ENCODE measurements at regions not wholly inside any gene's neighbourhood (a gene's known extent, or its start where the extent isn't known, plus 50 kb on each side); places are given as distances from the start of the nearest gene placed in this dataset.
"Not testable (repeated sequence)": the region's sequence is repeated elsewhere in the genome, so short reads cannot be mapped to it uniquely, and the experiment has no call there.

DNA sequence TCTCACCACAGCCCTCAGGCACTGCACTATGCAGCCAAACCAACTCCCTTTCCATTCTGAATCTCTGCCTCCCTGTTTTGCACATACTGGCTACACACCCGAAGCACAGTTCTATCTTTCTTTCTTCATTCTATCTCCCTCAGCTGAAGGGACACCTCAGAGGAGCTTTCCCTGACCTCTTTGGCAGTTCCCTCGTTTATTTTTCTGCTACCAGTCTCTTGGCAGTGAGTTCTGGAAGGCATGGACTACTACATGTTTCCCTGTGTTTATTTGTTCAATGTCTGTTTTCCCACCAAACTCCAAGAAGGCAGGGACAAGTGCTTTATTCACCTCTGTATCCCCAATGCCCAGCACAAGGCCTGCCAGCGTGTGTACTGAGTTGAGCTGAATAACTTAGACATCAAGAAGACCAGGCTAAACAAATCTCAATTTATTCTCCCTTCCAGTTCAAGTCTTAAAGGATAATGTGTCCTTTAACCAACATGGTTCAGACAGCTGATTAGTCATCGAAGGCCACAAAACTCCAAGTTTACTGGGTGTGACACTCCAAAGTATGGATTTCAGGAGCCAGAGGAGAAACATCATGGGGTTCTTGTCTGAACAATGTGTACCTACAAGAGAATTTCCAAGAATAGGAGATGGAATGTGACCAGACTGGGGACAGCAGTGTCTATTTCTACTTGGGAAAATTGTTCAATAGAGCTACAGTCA lies 260.1 kb upstream of the CTNNB1 start:
- no peaks in the 10 kb centered on the region for H3K36me3 Mint-ChIP-seq
- H3K9me3 ChIP-seq (ENCODE audit: control insufficient read depth, insufficient read depth, low read length) = no peaks in the 10 kb centered on the region
- no peaks in the 10 kb centered on the region for H3K27me3 Mint-ChIP-seq (ENCODE audit: low read depth in 2 of 2)
- H3K4me1 Mint-ChIP-seq = peaks cover 0 to 14% of the 10 kb centered on the region in 2 donors
- DNase-seq (no peak), ATAC-seq (no peak)
- intact Hi-C loops (cut with micrococcal nuclease) = no loop called here
- WGBS (ENCODE audit: insufficient coverage) = 74% methylated on average over 4 of the region's 4 CpGs
- TF ChIP-seq, protein P1, sequence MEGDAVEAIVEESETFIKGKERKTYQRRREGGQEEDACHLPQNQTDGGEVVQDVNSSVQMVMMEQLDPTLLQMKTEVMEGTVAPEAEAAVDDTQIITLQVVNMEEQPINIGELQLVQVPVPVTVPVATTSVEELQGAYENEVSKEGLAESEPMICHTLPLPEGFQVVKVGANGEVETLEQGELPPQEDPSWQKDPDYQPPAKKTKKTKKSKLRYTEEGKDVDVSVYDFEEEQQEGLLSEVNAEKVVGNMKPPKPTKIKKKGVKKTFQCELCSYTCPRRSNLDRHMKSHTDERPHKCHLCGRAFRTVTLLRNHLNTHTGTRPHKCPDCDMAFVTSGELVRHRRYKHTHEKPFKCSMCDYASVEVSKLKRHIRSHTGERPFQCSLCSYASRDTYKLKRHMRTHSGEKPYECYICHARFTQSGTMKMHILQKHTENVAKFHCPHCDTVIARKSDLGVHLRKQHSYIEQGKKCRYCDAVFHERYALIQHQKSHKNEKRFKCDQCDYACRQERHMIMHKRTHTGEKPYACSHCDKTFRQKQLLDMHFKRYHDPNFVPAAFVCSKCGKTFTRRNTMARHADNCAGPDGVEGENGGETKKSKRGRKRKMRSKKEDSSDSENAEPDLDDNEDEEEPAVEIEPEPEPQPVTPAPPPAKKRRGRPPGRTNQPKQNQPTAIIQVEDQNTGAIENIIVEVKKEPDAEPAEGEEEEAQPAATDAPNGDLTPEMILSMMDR (IDR thresholded peaks at IDR 0.05) = no peak
- H3K9me3 Mint-ChIP-seq = no peaks in the 10 kb centered on the region
- no peaks in the 10 kb centered on the region for H3K36me3 ChIP-seq (ENCODE audit: control insufficient read depth, insufficient read depth, low read length)
- H3K27ac Mint-ChIP-seq = no peak overlapping the region
- no peaks in the 10 kb centered on the region for H3K4me1 ChIP-seq (ENCODE audit: control insufficient read depth, insufficient read depth, low read length)
- H3K4me3 ChIP-seq (ENCODE audit: low read length) = no peak overlapping the region
- no peaks in the 10 kb centered on the region for H3K27me3 ChIP-seq (ENCODE audit: control insufficient read depth, insufficient read depth, low read length)
- H3K27ac ChIP-seq (ENCODE audit: low read length) = no peak overlapping the region
- no peak overlapping the region for H3K4me3 Mint-ChIP-seq

DNA sequence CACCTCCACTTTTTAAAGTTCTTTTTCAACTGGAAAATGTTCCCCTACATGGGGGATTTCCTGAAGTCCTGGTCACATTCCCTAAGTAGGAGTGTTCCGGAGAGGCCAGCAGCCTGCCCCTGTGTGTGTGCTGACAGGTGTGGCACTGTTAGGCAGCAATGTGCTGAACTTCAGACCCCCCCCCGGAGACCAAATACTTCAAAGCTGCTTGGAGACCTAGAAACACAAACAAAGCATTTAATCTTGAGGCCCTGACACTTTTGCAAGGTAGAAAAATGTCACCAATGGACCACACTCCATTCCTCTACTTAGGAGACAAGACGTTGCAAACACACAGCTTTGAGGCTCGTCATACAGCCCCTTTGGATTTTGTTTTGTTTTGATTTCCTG lies 259.6 kb upstream of the CTNNB1 start:
- no peaks in the 10 kb centered on the region for H3K9me3 ChIP-seq (ENCODE audit: control insufficient read depth, insufficient read depth, low read length)
- H3K27ac ChIP-seq (ENCODE audit: low read length) = no peak overlapping the region
- no peak overlapping the region for H3K4me3 ChIP-seq (ENCODE audit: low read length)
- intact Hi-C loops (cut with micrococcal nuclease) = no loop called here
- TF ChIP-seq, protein P1 (IDR thresholded peaks at IDR 0.05) = no peak
- H3K4me1 ChIP-seq (ENCODE audit: control insufficient read depth, insufficient read depth, low read length) = no peaks in the 10 kb centered on the region
- H3K36me3 ChIP-seq (ENCODE audit: control insufficient read depth, insufficient read depth, low read length) = no peaks in the 10 kb centered on the region
- Mint-ChIP-seq H3K36me3 (no peaks in the 10 kb centered on the region), H3K4me3 (no peak overlapping the region), H3K27ac (no peak overlapping the region), H3K27me3 (ENCODE audit: low read depth in 2 of 2) (no peaks in the 10 kb centered on the region), H3K9me3 (no peaks in the 10 kb centered on the region), H3K4me1 (peaks cover 0 to 8% of the 10 kb centered on the region in 2 donors)
- no peaks in the 10 kb centered on the region for H3K27me3 ChIP-seq (ENCODE audit: control insufficient read depth, insufficient read depth, low read length)
- no peak for DNase-seq
- no peak for ATAC-seq
- 51% methylated on average over 3 of the region's 4 CpGs for WGBS (ENCODE audit: insufficient coverage)

DNA sequence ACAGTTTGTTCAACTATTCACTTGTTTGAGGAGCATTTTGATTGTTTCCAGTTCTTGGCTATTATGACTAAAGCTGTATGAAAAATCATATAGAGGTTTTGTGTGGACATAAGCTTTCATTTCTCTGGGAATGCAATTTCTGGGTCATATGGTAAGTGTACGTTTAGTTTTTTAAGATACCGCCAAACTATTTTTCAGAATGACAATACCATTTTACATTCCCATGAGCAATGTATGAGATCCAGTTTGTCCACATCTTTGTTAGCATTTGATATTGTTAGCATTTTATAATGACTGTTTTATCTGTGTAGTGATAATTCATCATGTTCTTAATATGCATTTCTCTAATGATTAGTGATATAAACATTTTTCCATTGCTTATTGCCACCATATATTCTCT lies 258.7 kb upstream of the CTNNB1 start:
- Histone ChIP-seq H3K9me3 (ENCODE audit: control insufficient read depth, insufficient read depth, low read length) (no peaks in the 10 kb centered on the region), H3K27ac (ENCODE audit: low read length) (no peak overlapping the region), H3K4me3 (ENCODE audit: low read length) (no peak overlapping the region), H3K4me1 (ENCODE audit: control insufficient read depth, insufficient read depth, low read length) (no peaks in the 10 kb centered on the region), H3K27me3 (ENCODE audit: control insufficient read depth, insufficient read depth, low read length) (no peaks in the 10 kb centered on the region), H3K36me3 (ENCODE audit: control insufficient read depth, insufficient read depth, low read length) (no peaks in the 10 kb centered on the region)
- TF ChIP-seq, protein P1 (IDR thresholded peaks at IDR 0.05) = no peak
- ATAC-seq = no peak
- no peaks in the 10 kb centered on the region for H3K27me3 Mint-ChIP-seq (ENCODE audit: low read depth in 2 of 2)
- no peak for DNase-seq
- no peak overlapping the region for H3K4me3 Mint-ChIP-seq
- intact Hi-C loops (cut with micrococcal nuclease) = no loop called here
- no peaks in the 10 kb centered on the region for H3K9me3 Mint-ChIP-seq
- no peak overlapping the region for H3K27ac Mint-ChIP-seq
- H3K36me3 Mint-ChIP-seq = no peaks in the 10 kb centered on the region
- WGBS (ENCODE audit: insufficient coverage) = no CpG with 5 or more reads among the region's 2 CpGs
- peaks cover 0 to 8% of the 10 kb centered on the region in 2 donors for H3K4me1 Mint-ChIP-seq

DNA sequence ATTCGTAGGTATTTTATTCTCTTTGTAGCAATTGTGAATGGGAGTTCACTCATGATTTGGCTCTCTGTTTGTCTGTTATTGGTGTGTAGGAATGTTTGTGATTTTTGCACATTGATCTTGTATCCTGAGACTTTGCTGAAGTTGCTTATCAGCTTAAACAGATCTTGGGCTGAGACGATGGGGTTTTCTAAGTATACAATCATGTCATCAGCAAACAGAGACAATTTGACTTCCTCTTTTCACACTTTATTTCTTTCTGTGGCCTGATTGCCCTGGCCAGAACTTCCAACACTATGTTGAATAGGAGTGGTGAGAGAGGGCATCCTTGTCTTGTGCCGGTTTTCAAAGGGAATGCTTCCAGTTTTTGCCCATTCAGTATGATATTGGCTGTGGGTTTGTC lies 252.3 kb upstream of the CTNNB1 start:
- H3K27ac ChIP-seq (ENCODE audit: low read length); intact Hi-C loops (cut with micrococcal nuclease); DNase-seq; H3K4me1 Mint-ChIP-seq; H3K27ac Mint-ChIP-seq; H3K27me3 ChIP-seq (ENCODE audit: control insufficient read depth, insufficient read depth, low read length); H3K9me3 Mint-ChIP-seq; H3K36me3 ChIP-seq (ENCODE audit: control insufficient read depth, insufficient read depth, low read length); H3K36me3 Mint-ChIP-seq; H3K4me3 Mint-ChIP-seq; H3K9me3 ChIP-seq (ENCODE audit: control insufficient read depth, insufficient read depth, low read length); ATAC-seq; H3K4me1 ChIP-seq (ENCODE audit: control insufficient read depth, insufficient read depth, low read length); H3K4me3 ChIP-seq (ENCODE audit: low read length): not testable (repeated sequence)
- no CpG with 5 or more reads among the region's 3 CpGs for WGBS (ENCODE audit: insufficient coverage)
- H3K27me3 Mint-ChIP-seq (ENCODE audit: low read depth in 2 of 2) = peaks cover 0 to 19% of the 10 kb centered on the region in 2 donors

DNA sequence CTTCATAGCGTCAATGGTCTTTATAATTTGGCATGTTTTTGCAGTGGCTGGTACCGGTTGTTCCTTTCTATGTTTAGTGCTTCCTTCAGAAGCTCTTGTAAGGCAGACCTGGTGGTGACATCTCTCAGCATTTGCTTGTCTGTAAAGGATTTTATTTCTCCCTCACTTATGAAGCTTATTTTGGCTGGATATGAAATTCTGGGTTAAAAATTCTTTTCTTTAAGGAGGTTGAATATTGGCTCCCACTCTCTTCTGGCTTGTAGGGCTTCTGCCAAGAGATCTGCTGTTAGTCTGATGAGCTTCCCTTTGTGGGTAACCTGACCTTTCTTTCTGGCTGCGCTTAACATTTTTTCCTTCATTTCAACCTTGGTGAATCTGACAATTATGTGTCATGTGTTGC lies 250.0 kb upstream of the CTNNB1 start:
- ATAC-seq; H3K36me3 Mint-ChIP-seq; H3K4me3 Mint-ChIP-seq; H3K4me1 ChIP-seq (ENCODE audit: control insufficient read depth, insufficient read depth, low read length); H3K9me3 Mint-ChIP-seq; H3K27ac Mint-ChIP-seq; H3K36me3 ChIP-seq (ENCODE audit: control insufficient read depth, insufficient read depth, low read length); intact Hi-C loops (cut with micrococcal nuclease); H3K9me3 ChIP-seq (ENCODE audit: control insufficient read depth, insufficient read depth, low read length); DNase-seq; H3K4me1 Mint-ChIP-seq; H3K27ac ChIP-seq (ENCODE audit: low read length); H3K4me3 ChIP-seq (ENCODE audit: low read length); H3K27me3 ChIP-seq (ENCODE audit: control insufficient read depth, insufficient read depth, low read length): not testable (repeated sequence)
- H3K27me3 Mint-ChIP-seq (ENCODE audit: low read depth in 2 of 2) = peaks cover 0 to 19% of the 10 kb centered on the region in 2 donors
- WGBS (ENCODE audit: insufficient coverage) = 94% methylated on average over 3 of the region's 3 CpGs

Data from natural killer cell (primary cell).